ENCODE measurements at regions not wholly inside any gene's neighbourhood (a gene's known extent, or its start where the extent isn't known, plus 50 kb on each side); places are given as distances from the start of the nearest gene placed in this dataset.
"Not testable (repeated sequence)": the region's sequence is repeated elsewhere in the genome, so short reads cannot be mapped to it uniquely, and the experiment has no call there.

DNA sequence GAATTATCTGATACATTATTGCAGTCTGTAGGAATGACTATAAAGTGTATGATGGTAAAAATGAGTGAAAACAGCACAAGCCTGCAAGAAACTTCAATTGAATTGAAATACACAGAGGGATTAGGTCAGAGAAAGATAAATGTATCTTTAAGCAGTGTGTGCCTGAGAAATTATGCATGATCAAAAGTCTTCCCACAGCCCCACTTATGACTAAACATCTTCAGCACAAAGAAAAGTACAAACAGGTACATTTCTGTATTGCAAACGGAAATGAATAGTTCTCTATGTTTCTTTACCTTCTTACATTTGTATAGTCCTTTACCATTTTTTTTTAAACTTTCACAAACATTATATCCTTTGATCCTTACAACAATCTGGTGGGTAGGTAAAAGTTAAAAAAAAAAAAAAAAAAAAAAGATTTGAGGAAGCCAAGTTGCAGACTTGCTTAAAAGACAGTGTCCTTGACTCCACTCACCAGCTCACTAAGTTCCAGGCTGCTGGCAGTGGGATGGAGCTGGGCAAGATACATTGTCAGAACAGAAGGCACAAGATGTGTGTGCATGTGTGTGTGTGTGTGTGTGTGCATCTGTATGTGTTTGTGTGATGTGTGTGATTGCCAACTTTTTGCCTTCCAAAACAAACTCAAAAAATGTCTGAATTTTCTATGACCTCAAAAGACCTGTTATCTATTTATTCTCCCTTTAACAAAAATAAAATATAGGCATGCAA is 423.7 kb upstream of the ACVR2A start:
- DNase-seq (ENCODE audit: low read depth in 3 of 3) = no peak

- no peak for DNase-seq (ENCODE audit: low read depth in 3 of 3)
These were observed 424.3 kb upstream of the ACVR2A start for GRCh38 chr2:147420517-147420916.

- no peak for DNase-seq (ENCODE audit: low read depth in 3 of 3)
These were observed 428.7 kb upstream of the ACVR2A start for GRCh38 chr2:147416099-147416498.

- not testable (repeated sequence) for DNase-seq (ENCODE audit: low read depth in 3 of 3)
These were observed 430.2 kb upstream of the ACVR2A start for GRCh38 chr2:147414656-147415055.

DNA sequence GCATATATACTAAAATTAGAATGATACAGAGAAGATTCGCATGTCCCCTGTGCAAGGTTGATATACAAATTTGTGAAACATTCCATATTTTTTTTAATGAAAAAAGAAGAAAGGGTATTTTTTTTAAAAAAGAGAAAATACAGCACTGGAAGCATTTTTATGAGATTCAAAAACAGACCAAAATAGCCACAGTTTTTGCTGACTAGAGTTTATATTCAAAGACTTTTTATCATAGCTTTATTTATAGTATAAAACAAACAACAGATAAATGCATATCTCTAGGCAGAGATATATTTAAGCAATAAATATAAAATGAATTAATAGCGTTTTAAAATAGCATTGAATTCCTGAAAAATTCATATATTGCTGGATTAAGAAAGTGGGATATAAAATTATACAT is 436.5 kb upstream of the ACVR2A start:
- no peak for DNase-seq (ENCODE audit: low read depth in 3 of 3)

DNA sequence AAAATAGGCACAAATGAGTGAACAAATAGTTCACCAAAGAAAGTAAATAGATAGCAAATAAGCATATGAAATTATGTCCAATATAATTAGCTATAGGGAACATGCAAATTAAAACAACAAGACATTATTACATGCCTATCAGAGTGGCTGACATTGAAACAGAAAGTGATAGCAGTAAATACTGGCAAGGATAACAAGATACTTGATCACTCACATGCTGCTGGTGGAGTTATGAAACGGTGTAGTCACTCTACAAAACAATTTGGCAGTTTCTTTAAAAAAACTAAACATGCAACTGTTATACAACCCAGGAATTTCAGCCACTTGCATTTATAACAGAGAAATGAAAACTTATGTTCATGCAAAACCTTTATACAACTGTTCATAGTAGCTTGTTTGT is 439.2 kb upstream of the ACVR2A start:
- DNase-seq (ENCODE audit: low read depth in 3 of 3) = no peak

DNA sequence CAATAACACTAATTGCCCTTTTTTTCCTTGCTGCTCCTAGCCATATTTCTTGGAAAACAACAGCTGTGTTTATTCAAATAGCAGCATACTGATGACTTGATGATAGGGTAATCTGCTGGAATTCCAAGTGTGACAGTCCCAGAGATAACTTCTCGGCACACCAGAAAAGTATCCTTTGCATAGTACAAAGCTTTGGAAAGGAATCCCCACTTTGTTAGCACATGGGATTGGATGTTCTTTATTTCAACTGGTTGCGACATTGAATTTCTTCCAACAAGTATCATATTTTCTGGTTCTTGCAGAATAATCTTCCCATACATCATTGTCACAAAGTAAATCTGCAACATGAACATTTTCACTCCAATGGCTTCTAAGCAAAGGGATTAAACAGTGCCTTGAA is 445.8 kb upstream of the ACVR2A start:
- no peak for DNase-seq (ENCODE audit: low read depth in 3 of 3)

- DNase-seq (ENCODE audit: low read depth in 3 of 3) = no peak
These were observed 446.5 kb upstream of the ACVR2A start for GRCh38 chr2:147398301-147398700.

DNA sequence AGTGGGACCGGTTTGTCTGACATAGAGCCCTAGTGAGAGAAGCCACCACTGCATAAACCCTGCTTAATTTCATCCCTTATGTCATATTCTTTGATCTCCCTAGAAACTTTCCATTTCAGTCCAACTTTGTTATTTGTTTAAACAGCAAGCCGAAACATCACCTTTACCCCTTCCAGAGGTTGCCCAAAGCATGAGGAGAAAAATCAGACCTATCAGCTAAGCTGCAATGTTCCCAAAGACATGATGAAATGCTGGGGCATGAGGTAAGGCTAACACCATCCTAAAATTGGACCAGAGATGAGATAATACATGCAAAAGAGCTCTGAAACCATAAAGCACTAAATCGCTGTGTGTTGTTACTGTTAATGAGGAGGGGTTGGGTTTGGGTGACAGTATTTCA is 447.9 kb upstream of the ACVR2A start:
- no peak for DNase-seq (ENCODE audit: low read depth in 3 of 3)

- no peak for DNase-seq (ENCODE audit: low read depth in 3 of 3)
These were observed 450.5 kb upstream of the ACVR2A start for GRCh38 chr2:147394179-147394790.

- no peak for DNase-seq (ENCODE audit: low read depth in 3 of 3)
These were observed 452.6 kb upstream of the ACVR2A start for GRCh38 chr2:147392180-147392579.

GRCh38 chr2:147390475-147390874 is 454.4 kb upstream of the ACVR2A start:
- DNase-seq (ENCODE audit: low read depth in 3 of 3) = no peak

- DNase-seq (ENCODE audit: low read depth in 3 of 3) = no peak
These were observed 455.6 kb upstream of the ACVR2A start for GRCh38 chr2:147389218-147389617.

DNA sequence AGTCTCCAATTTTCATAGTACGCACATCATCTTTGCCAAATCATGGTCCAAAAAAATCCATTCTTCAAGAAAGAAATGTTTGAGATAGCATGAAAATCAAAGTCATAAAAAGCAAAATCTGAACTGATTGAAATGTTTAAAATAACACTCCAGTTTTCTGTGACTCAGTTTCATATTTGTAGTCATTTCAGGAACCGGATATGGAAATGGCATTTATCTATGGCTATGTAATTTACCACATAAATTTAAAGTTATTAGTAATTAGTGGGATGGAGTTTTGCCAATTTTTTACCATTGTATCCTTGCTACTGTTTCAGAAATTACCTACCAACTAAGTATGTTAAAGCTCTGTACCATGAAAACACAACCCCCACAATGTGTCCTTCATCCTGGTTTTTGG is 456.6 kb upstream of the ACVR2A start:
- DNase-seq (ENCODE audit: low read depth in 3 of 3) = no peak

DNA sequence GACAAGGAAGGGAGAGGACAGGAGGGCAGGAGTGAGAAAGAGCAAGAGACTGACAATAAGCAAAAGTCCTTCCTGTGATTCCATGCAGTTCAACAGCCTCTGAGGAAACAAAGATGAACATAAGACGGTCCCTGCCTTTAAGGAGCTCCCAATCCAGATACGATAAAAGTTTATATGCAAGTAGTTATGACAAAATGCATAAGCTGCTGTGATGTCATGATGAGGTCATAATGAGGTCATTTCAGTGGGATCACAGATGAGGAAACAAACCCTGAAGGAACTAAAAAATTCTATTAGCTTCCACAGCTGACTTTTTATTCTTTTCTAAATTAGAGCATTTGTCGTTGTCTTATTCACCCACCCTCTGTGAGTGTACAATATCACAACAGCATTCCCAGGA is 458.5 kb upstream of the ACVR2A start:
- no peak for DNase-seq (ENCODE audit: low read depth in 3 of 3)

DNA sequence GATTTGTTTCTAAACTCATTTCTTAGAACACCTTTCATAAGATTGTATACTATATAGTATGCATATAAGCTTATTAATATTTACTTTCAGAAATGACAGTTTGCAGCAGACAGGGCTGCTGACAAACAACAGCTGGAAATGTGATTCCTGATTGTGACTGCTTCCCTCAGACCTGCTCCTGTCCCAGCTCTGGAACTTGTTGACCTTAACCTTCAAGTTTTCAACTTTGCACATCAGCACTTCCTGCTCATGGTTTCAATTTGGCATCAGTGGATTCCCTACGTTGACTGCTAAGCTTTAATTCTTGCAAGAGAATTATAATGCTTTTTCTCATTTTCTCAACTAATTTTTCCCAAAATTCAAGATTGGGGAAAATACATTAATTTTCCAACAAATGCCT is 459.2 kb upstream of the ACVR2A start:
- DNase-seq (ENCODE audit: low read depth in 3 of 3) = no peak

- DNase-seq (ENCODE audit: low read depth in 3 of 3) = no peak
These were observed 460.2 kb upstream of the ACVR2A start for GRCh38 chr2:147384659-147385058.

DNA sequence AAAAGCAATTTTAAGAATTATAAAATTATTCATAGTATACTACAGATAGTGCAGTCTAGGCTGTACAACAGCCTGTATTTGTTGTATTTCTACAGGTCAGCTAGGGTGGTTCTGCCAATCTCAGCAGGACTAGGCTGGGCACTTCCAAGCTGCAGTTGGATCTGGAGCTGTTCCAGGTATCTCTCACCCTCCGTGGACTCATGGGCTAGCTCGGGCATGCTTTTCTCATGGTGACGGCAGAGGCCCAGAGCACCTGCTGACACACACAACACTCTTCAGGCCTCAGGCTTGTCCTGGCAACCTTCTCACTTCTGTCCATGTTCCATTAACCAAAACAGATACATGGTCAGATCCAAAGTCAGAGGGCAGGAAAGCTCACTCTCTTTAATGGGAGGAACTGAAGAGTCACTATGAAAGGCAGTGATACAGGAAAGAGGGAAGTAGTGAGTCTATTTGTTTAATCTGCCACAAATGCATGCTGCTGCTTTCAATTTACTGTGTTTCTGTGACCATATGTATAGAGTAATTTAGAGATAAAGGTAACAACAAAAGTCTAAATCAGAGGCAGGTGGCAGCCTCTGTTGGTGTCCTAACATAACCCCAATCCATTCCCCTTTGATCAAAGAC is 462.4 kb upstream of the ACVR2A start:
- DNase-seq (ENCODE audit: low read depth in 3 of 3) = no peak

GRCh38 chr2:147378403-147378802 is 466.4 kb upstream of the ACVR2A start:
- DNase-seq (ENCODE audit: low read depth in 3 of 3) = no peak

DNA sequence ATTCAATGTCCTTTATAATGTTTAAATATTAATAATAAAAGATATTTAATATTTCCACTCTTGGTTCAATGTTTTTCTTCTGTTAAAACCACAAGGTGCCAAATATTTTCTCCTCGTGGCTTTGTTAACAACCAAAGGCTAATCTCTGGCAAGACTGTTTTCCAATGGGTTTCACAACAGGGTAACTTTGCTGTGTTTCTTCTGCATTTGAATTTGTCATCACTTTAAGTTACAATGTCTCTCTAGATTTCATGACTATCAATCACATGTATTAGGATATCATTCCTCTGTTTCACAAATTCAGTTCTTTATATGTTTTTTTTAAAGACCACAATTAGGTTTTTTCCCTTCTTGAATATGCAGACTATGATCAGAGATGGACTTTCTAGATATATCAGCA is 469.8 kb upstream of the ACVR2A start:
- no peak for DNase-seq (ENCODE audit: low read depth in 3 of 3)

DNA sequence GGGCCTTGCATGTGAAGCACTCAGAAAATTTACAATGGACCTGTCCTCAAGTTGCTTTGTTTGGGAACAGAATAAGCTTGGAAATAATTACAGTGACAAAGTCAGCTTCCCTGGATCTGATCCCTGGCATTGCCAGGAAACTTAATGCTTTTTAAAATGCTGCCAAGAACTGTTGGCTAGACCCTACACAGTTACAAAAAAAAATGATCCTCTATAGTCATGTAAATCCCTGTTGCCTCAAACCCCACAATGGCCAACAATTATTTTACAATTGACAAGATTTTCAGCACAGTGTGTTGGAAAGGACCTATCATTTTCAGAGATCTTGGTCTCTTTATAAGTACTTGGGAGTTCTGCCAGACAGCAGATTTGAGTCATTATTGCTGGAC is 470.4 kb upstream of the ACVR2A start:
- DNase-seq (ENCODE audit: low read depth in 3 of 3) = no peak

- DNase-seq (ENCODE audit: low read depth in 3 of 3) = no peak
These were observed 470.9 kb upstream of the ACVR2A start for GRCh38 chr2:147373800-147374422.

DNA sequence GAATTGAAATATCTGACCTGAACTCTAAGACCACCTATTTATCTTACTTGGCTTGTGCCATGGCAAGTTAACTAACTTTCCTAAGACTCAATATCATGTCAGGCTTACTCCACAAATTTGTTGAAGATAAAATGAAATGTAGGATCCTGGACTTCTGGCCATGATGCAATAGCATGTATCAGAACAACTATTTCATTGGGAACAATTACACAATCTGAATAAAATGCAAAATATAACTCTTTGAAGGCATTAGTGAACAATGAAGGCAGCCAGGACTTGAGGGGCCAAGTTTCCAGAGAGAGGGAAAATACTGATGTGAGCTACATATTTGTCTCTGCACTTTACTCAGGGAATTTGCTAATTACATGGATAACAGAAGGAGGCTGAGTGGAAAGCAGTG is 476.5 kb upstream of the ACVR2A start:
- DNase-seq (ENCODE audit: low read depth in 3 of 3) = no peak
